ENCODE measurements at regions not wholly inside any gene's neighbourhood (a gene's known extent, or its start where the extent isn't known, plus 50 kb on each side); places are given as distances from the start of the nearest gene placed in this dataset.

- Histone ChIP-seq H3K4me1 (no peaks in the 10 kb centered on the region), H3K27ac (no peak overlapping the region), H3K36me3 (no peaks in the 10 kb centered on the region), H3K9me3 (no peaks in the 10 kb centered on the region), H3K27me3 (no peaks in the 10 kb centered on the region), H3K4me3 (no peak overlapping the region)
- intact Hi-C loops (cut with DNase I): no loop called here
- DNase-seq (ENCODE audit: extremely low spot score in 2 of 2): no peak
- no peak for TF ChIP-seq POLR2AphosphoS5 (IDR thresholded peaks at IDR 0.05; ENCODE audit: insufficient read depth in 1 of 2, low read depth in 1 of 2)
- TF ChIP-seq, protein P1, sequence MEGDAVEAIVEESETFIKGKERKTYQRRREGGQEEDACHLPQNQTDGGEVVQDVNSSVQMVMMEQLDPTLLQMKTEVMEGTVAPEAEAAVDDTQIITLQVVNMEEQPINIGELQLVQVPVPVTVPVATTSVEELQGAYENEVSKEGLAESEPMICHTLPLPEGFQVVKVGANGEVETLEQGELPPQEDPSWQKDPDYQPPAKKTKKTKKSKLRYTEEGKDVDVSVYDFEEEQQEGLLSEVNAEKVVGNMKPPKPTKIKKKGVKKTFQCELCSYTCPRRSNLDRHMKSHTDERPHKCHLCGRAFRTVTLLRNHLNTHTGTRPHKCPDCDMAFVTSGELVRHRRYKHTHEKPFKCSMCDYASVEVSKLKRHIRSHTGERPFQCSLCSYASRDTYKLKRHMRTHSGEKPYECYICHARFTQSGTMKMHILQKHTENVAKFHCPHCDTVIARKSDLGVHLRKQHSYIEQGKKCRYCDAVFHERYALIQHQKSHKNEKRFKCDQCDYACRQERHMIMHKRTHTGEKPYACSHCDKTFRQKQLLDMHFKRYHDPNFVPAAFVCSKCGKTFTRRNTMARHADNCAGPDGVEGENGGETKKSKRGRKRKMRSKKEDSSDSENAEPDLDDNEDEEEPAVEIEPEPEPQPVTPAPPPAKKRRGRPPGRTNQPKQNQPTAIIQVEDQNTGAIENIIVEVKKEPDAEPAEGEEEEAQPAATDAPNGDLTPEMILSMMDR (IDR thresholded peaks at IDR 0.05): no peak
- TF ChIP-seq POLR2A (IDR thresholded peaks at IDR 0.05): no peak
These were observed 105.9 kb downstream of the ID4 start for GRCh38 chr6:19943042-19943441.

GRCh38 chr6:19945843-19946358 is 108.7 kb downstream of the ID4 start:
- Histone ChIP-seq H3K9me3 (no peaks in the 10 kb centered on the region), H3K4me3 (no peak overlapping the region), H3K4me1 (no peaks in the 10 kb centered on the region), H3K27me3 (no peaks in the 10 kb centered on the region), H3K36me3 (no peaks in the 10 kb centered on the region), H3K27ac (no peak overlapping the region)
- TF ChIP-seq POLR2AphosphoS5 (IDR thresholded peaks at IDR 0.05; ENCODE audit: insufficient read depth in 1 of 2, low read depth in 1 of 2) (no peak), POLR2A (IDR thresholded peaks at IDR 0.05) (no peak)
- TF ChIP-seq, protein P1 (IDR thresholded peaks at IDR 0.05): no peak
- DNase-seq (ENCODE audit: extremely low spot score in 2 of 2): no peak
- intact Hi-C loops (cut with DNase I): no loop called here

DNA sequence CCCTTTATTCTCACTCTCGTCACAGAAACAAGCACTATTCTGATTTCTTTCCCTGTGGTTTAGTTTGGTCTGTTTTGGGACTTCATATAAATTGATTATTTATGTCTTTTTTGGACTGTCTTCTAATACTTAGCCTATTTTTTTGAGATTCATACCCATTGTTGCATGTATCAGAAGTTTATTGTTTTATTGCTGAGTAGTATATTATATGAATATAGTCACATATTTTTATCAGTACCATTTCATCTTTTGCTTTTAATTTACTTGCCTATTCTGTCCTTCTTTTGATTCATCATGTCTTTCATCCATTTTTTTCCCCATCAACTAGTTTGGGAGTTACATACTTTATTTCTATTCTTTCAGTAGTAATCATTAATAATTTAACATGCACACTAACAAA is 112.0 kb downstream of the ID4 start:
- Histone ChIP-seq H3K4me1 (no peaks in the 10 kb centered on the region), H3K27ac (no peak overlapping the region), H3K4me3 (no peak overlapping the region), H3K27me3 (no peaks in the 10 kb centered on the region), H3K9me3 (no peaks in the 10 kb centered on the region), H3K36me3 (no peaks in the 10 kb centered on the region)
- DNase-seq (ENCODE audit: extremely low spot score in 2 of 2): no peak
- intact Hi-C loops (cut with DNase I): no loop called here
- TF ChIP-seq, protein P1 (IDR thresholded peaks at IDR 0.05): no peak
- TF ChIP-seq POLR2AphosphoS5 (IDR thresholded peaks at IDR 0.05; ENCODE audit: insufficient read depth in 1 of 2, low read depth in 1 of 2): no peak
- TF ChIP-seq POLR2A (IDR thresholded peaks at IDR 0.05): no peak

DNA sequence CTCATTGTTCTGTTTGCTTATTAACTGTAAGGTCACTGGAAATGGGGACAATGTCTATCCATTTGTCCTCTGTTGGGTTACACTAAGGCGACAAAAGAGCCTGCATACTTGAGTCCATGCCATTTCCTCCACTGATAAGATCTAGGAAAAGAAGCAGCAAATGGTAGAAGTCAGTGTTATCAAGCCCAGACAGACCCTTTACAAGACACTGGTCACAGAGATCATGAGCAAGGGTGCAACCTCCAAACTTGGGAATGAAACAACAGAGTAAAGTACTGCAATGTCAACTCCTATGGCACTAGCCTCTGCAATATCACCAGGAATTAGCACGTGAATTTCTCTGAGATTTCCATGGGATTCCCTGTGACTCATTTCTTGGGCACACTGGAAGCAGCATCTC is 126.9 kb downstream of the ID4 start:
- H3K4me1 ChIP-seq: no peaks in the 10 kb centered on the region
- intact Hi-C loops (cut with DNase I): no loop called here
- H3K27me3 ChIP-seq: no peaks in the 10 kb centered on the region
- H3K36me3 ChIP-seq: no peaks in the 10 kb centered on the region
- no peak overlapping the region for H3K4me3 ChIP-seq
- no peak overlapping the region for H3K27ac ChIP-seq
- no peaks in the 10 kb centered on the region for H3K9me3 ChIP-seq
- no peak for DNase-seq (ENCODE audit: extremely low spot score in 2 of 2)
- TF ChIP-seq POLR2AphosphoS5 (IDR thresholded peaks at IDR 0.05; ENCODE audit: insufficient read depth in 1 of 2, low read depth in 1 of 2): no peak
- no peak for TF ChIP-seq POLR2A (IDR thresholded peaks at IDR 0.05)
- TF ChIP-seq, protein P1 (IDR thresholded peaks at IDR 0.05): no peak

DNA sequence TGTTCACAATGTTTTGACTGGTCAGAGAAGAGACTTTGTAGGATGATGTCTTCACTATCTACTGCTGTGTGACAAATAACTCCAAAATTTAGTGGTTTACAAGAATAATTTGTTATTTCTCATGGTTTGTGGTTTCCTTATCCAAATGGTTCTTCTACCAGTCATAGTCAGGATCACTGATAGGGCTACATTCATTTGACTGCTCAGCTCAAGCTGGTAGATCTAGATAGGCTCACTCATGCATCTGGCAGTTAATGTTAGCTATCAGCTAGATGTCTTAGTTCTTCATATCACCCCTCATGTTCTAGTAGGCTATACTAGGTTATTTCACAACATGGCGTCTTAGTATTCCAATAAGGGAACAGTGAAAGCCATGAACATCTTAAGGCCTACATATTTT is 131.0 kb downstream of the ID4 start:
- intact Hi-C loops (cut with DNase I): loop anchor here (5.0 kb wide), 1 partner anchor 94 kb away; no protein-coding TSS in a partner anchor
- H3K27ac ChIP-seq: no peak overlapping the region
- H3K27me3 ChIP-seq: no peaks in the 10 kb centered on the region
- TF ChIP-seq, protein P1 (IDR thresholded peaks at IDR 0.05): no peak
- H3K9me3 ChIP-seq: no peaks in the 10 kb centered on the region
- H3K4me1 ChIP-seq: no peaks in the 10 kb centered on the region
- no peaks in the 10 kb centered on the region for H3K36me3 ChIP-seq
- H3K4me3 ChIP-seq: no peak overlapping the region
- DNase-seq (ENCODE audit: extremely low spot score in 2 of 2): no peak
